ENCODE measurements at regions not wholly inside any gene's neighbourhood (a gene's known extent, or its start where the extent isn't known, plus 50 kb on each side); places are given as distances from the start of the nearest gene placed in this dataset.
"Not testable (repeated sequence)": the region's sequence is repeated elsewhere in the genome, so short reads cannot be mapped to it uniquely, and the experiment has no call there.

DNA sequence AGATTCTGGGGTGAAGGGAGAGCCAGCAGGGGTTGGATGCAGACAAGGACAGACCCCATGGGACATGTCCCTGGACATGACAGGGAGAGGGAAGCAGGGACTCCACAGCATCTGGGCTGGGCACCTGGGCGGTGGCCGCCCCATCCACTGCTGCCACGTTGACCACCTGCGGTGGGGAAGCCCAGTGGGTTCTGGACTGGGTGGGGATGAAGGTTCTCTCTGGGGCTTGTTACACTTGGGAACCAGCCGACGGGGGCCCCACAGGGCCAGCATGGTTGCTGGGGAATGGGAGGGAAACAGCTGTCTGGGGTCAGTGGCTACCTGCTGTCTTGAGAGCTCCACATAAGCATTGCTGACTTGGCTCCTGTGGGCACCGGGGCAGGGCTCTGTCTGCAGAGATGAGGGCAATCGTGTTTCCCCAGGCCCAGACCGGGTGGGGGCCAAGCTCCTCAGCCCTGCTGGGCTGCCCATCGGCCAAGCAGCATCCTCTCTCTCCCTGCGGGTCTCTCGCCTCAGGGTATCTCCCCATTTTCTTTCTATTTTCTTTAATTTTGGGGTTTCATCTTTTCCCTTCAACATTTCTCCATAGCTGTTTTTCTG is 443.6 kb upstream of the PFKP start:
- in situ Hi-C loops (cut with HindIII; ENCODE audit: low sequenced_read_pairs) = no loop called here

GRCh38 chr10:2620827-2621521 is 446.4 kb upstream of the PFKP start:
- no peak for DNase-seq (ENCODE audit: low spot score)
- in situ Hi-C loops (cut with HindIII; ENCODE audit: low sequenced_read_pairs) = no loop called here

More for the DNA sequence above, 443.6 kb upstream of the PFKP start:
- DNase-seq (ENCODE audit: low spot score) = no peak

- in situ Hi-C loops (cut with HindIII; ENCODE audit: low sequenced_read_pairs) = no loop called here
- DNase-seq (ENCODE audit: low spot score) = no peak
Measured at GRCh38 chr10:2619916-2620315, 447.4 kb upstream of the PFKP start.

- DNase-seq (ENCODE audit: low spot score) = no peak
- in situ Hi-C loops (cut with HindIII; ENCODE audit: low sequenced_read_pairs) = no loop called here
Measured at GRCh38 chr10:2619472-2619871, 447.9 kb upstream of the PFKP start.

GRCh38 chr10:2618690-2619089 is 448.7 kb upstream of the PFKP start:
- in situ Hi-C loops (cut with HindIII; ENCODE audit: low sequenced_read_pairs) = no loop called here
- no peak for DNase-seq (ENCODE audit: low spot score)

GRCh38 chr10:2616215-2616614 is 451.1 kb upstream of the PFKP start:
- DNase-seq (ENCODE audit: low spot score) = no peak
- in situ Hi-C loops (cut with HindIII; ENCODE audit: low sequenced_read_pairs) = no loop called here

DNA sequence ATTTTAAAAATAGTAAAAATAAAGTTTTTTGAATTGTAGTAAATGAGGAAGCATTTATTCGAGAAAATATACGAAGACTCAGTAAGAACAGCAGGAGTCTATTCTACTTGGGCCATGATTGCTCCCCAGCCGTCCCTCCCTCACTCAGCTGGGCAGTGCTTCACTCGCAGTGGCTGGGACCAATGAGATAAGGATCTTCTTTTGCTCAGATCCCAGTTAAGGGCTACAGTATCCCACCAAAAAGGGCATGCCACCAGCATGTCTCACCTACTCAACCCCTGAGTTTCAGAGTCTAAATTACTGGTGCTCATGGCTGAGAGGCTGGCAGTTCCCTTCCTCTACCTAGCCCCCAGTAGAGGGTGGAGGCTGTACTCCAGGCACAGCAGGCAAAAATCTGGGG is 455.7 kb upstream of the PFKP start:
- no peak for DNase-seq (ENCODE audit: low spot score)
- in situ Hi-C loops (cut with HindIII; ENCODE audit: low sequenced_read_pairs) = no loop called here

GRCh38 chr10:2610946-2611345 is 456.4 kb upstream of the PFKP start:
- DNase-seq (ENCODE audit: low spot score) = no peak
- in situ Hi-C loops (cut with HindIII; ENCODE audit: low sequenced_read_pairs) = no loop called here

DNA sequence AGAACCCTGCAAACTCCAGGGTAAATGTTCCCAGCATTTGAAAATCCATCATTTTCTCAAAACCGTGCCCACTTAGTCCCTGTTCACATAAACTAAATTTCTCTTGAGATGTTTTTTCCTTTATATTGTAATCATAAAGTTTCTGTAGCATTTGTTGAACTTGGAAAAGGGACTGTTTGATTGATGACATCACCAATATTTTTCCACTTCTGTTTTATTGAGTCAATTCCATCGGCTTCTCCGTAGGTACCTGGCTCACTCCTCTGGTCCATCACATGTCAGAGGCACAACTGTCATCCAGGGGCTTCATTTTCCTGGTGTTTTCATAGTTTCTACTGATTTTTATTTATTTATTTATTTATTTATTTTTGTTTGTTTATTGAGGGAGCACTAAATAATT is 462.5 kb upstream of the PFKP start:
- in situ Hi-C loops (cut with HindIII; ENCODE audit: low sequenced_read_pairs) = no loop called here
- no peak for DNase-seq (ENCODE audit: low spot score)

- DNase-seq (ENCODE audit: low spot score) = no peak
- in situ Hi-C loops (cut with HindIII; ENCODE audit: low sequenced_read_pairs) = no loop called here
Measured at GRCh38 chr10:2599571-2599970, 467.8 kb upstream of the PFKP start.

GRCh38 chr10:2592360-2593160 is 474.8 kb upstream of the PFKP start:
- no peak for DNase-seq (ENCODE audit: low spot score)
- in situ Hi-C loops (cut with HindIII; ENCODE audit: low sequenced_read_pairs) = no loop called here

- in situ Hi-C loops (cut with HindIII; ENCODE audit: low sequenced_read_pairs) = no loop called here
- no peak for DNase-seq (ENCODE audit: low spot score)
Measured at GRCh38 chr10:2589196-2589595, 478.2 kb upstream of the PFKP start.

DNA sequence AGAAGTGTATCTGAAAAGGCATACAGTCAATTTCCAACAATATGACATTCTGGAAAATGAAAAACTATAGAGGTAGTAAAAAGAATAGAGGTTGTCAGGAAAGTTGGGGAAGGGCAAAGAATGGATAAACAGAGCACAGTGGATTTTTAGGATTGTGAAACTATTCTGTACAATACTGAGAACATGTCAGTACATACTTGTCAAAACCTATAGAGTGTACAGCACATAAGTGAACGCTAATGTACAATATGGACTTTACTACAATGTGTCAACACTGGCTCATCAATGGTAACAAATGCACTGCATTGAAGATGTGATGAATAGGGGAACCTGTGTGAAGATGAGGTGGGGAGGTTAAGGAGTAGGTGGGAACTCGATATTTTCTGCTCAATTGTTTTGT is 483.0 kb upstream of the PFKP start:
- in situ Hi-C loops (cut with HindIII; ENCODE audit: low sequenced_read_pairs) = no loop called here
- DNase-seq (ENCODE audit: low spot score) = no peak

- in situ Hi-C loops (cut with HindIII; ENCODE audit: low sequenced_read_pairs) = no loop called here
- no peak for DNase-seq (ENCODE audit: low spot score)
Measured at GRCh38 chr10:2576892-2577291, 490.5 kb upstream of the PFKP start.

DNA sequence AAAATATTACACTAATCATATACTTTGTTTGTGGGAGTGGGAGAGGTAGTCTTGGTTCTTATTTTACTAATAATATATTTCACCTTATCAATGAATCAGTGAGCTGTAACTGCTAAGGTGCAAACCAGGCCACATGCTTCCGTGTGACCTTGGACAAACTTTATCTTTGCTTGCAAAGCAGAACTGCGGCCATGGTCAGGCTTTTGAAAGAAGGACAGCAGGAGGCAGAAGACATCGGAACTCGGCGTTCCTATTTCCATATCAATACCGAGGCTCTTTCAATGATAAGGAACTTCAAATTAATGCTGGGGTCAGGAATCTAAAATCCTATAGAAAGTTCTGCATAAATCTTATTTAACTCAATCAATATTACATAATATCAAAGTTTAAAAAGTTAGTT is 491.9 kb upstream of the PFKP start:
- in situ Hi-C loops (cut with HindIII; ENCODE audit: low sequenced_read_pairs) = no loop called here
- DNase-seq (ENCODE audit: low spot score) = no peak

DNA sequence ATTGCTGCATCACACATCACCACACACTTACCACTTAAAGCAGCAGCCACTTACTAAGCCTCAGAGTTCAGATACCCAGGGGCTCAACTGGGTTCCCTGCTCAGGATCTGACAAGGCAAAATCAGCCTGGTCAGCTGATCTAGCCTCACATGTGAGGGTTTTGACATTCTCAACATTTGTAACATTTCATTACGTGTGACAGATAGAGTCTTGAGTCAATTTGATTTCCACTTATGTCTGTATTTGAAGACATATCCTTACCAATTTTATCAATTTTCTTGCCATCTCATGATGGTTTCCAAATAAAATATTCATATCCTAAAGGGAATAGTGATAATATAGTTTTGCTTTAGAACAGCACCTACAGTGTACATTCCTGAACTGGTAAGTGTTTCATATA is 494.7 kb upstream of the PFKP start:
- in situ Hi-C loops (cut with HindIII; ENCODE audit: low sequenced_read_pairs) = no loop called here
- no peak for DNase-seq (ENCODE audit: low spot score)

DNA sequence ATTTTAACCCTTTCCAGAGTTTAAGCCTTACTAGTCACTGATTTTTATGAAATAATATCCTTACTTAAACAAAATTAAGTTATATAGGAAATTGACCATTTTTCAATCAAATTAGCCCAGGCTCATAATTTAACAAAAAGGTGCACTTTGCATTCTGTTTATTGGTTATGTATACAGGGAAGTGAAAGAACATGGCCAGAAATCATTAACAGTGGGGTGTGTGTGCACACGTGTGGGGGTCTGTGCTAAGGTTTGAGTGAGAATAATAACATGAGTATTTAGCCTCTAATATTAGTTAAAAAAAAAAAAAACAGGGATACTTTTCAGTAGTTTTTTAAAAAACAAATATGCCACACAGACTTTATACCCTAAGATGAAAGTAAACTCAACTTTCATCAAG is 510.5 kb upstream of the PFKP start:
- in situ Hi-C loops (cut with HindIII; ENCODE audit: low sequenced_read_pairs) = no loop called here
- DNase-seq (ENCODE audit: low spot score) = no peak

DNA sequence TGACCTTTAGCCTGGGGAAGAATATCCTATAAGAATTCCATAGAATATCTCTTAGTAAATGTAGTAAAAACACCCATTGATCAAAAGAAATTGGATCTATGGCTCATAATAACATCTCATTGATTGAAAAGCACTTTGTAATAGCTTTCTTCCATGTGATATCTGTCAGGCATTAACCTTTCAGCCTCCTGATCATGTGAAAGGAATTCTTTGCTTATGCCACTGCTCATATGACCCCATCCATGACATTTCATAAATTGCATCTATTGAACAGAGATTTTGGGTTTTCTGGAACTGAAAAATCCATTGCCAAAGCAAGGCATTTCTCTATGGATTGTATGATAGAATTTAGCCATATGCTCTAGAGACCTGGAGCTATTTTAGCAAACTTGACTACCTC is 519.3 kb upstream of the PFKP start:
- no peak for DNase-seq (ENCODE audit: low spot score)
- in situ Hi-C loops (cut with HindIII; ENCODE audit: low sequenced_read_pairs) = no loop called here

DNA sequence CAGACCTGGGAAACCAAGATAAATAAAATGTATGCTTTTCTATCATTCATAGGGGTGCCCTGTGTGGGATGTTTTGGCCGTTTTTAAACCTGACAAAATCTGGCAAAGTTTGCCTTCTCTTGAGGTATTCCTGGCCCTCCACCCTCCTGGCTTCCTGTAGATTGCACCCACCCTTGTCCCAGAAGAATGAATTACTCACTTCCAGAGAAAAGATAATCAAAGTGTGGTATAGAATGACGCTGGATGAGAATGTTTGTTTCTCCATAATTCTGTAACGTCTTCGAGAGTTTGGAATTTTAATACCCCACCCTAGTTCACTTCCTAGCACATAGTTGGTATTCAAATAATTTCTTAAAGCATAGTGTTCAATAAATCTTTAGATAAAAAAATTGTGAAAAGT is 519.7 kb upstream of the PFKP start:
- in situ Hi-C loops (cut with HindIII; ENCODE audit: low sequenced_read_pairs) = no loop called here
- no peak for DNase-seq (ENCODE audit: low spot score)

DNA sequence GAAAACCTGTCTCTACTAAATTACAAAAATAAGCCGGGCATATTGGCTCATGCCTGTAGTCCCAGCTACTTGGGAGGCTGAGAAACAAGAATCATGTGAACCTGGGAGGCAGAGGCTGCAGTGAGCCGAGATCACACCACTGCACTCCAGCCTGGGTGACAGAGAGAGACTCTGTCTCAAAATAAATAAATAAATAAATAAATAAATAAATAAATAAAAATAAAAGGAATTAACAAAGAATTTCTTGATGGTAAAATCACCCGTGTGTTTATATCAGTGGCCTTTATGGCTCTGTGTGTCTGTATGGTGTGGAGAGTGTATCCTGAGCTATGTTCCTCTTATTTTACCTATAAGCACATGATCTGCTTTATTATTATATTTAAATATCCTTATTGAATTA is 520.5 kb upstream of the PFKP start:
- DNase-seq (ENCODE audit: low spot score); in situ Hi-C loops (cut with HindIII; ENCODE audit: low sequenced_read_pairs): not testable (repeated sequence)

- no peak for DNase-seq (ENCODE audit: low spot score)
- in situ Hi-C loops (cut with HindIII; ENCODE audit: low sequenced_read_pairs) = no loop called here
Measured at GRCh38 chr10:2543974-2544373, 523.4 kb upstream of the PFKP start.

Data from G401 (cell line).